H9 (cell line): ENCODE measurements at regions not wholly inside any gene's neighbourhood (a gene's known extent, or its start where the extent isn't known, plus 50 kb on each side); places are given as distances from the start of the nearest gene placed in this dataset.

Experiments
- DNase-seq: peaks from one replicate; pipeline ENCODE4 v3.0.0-alpha.2; 2017
- H2AFZ ChIP-seq: one replicate; pipeline ENCODE4 v1.6.1; 2013; ENCODE audit warnings: mild to moderate bottlenecking, low read length, control low read depth, moderate library complexity
- H2AK5ac ChIP-seq: 2 replicates; pipeline ENCODE4 v1.6.1; 2013; ENCODE audit warnings: low read length, control low read depth, mixed read lengths; ENCODE audit not compliant: insufficient read length
- H2BK120ac ChIP-seq: one replicate; pipeline ENCODE4 v1.6.1; 2013; ENCODE audit warnings: low read depth, mild to moderate bottlenecking, low read length, control low read depth, inconsistent platforms; ENCODE audit not compliant: poor library complexity, severe bottlenecking
- H2BK12ac ChIP-seq: 2 replicates; pipeline ENCODE4 v1.6.1; 2013; ENCODE audit warnings: low read length, control low read depth, mixed read lengths, low read depth; ENCODE audit not compliant: insufficient read length
- H2BK15ac ChIP-seq: 2 replicates; pipeline ENCODE4 v1.6.1; 2013; ENCODE audit warnings: low read depth, low read length, control low read depth
- H2BK20ac ChIP-seq: one replicate; pipeline ENCODE4 v1.6.1; 2013; ENCODE audit warnings: low read depth, mild to moderate bottlenecking, low read length, control low read depth, inconsistent platforms; ENCODE audit not compliant: poor library complexity, severe bottlenecking
- H2BK5ac ChIP-seq: 2 replicates; pipeline ENCODE4 v1.6.1; 2013; ENCODE audit warnings: low read length, control low read depth, mixed read lengths; ENCODE audit not compliant: insufficient read length
- H3K14ac ChIP-seq: 2 replicates; pipeline ENCODE4 v1.6.1; 2013; ENCODE audit warnings: low read length, control low read depth; ENCODE audit not compliant: insufficient read depth
- H3K18ac ChIP-seq: 2 replicates; pipeline ENCODE4 v1.6.1; 2013; ENCODE audit warnings: low read depth, mild to moderate bottlenecking, mixed read lengths, low read length, control low read depth; ENCODE audit not compliant: insufficient read length
- H3K23ac ChIP-seq: 2 replicates; pipeline ENCODE4 v1.6.1; 2013; ENCODE audit warnings: low read length, control low read depth, mixed read lengths, low read depth; ENCODE audit not compliant: insufficient read length
- H3K23me2 ChIP-seq: 2 replicates; pipeline ENCODE4 v1.6.1; 2013; ENCODE audit warnings: low read depth, mild to moderate bottlenecking, mixed read lengths, low read length, control low read depth; ENCODE audit not compliant: insufficient read length, poor library complexity, severe bottlenecking
- H3K27ac ChIP-seq: 2 replicates; pipeline ENCODE4 v1.5.1; 2013; ENCODE audit warnings: low read length, control low read depth, mixed read lengths, low read depth; ENCODE audit not compliant: insufficient read length
- H3K27me3 ChIP-seq: 2 replicates; pipeline ENCODE4 v1.6.1; 2013; ENCODE audit warnings: low read length, control low read depth, inconsistent platforms; ENCODE audit not compliant: insufficient read depth
- H3K4ac ChIP-seq: 2 replicates; pipeline ENCODE4 v1.6.1; 2013; ENCODE audit warnings: low read depth, mild to moderate bottlenecking, control low read depth, inconsistent platforms, low read length, moderate library complexity
- H3K4me1 ChIP-seq: 2 replicates; pipeline ENCODE4 v1.6.1; 2013; ENCODE audit warnings: low read length, control low read depth, inconsistent platforms; ENCODE audit not compliant: insufficient read depth
- H3K4me2 ChIP-seq: 2 replicates; pipeline ENCODE4 v1.6.1; 2013; ENCODE audit warnings: low read length, control low read depth, mixed read lengths; ENCODE audit not compliant: insufficient read length, insufficient read depth
- H3K56ac ChIP-seq: 2 replicates; pipeline ENCODE4 v1.6.1; 2013; ENCODE audit warnings: low read depth, mild to moderate bottlenecking, mixed read lengths, low read length, control low read depth; ENCODE audit not compliant: insufficient read length
- H3K79me1 ChIP-seq: 2 replicates; pipeline ENCODE4 v1.6.1; 2013; ENCODE audit warnings: low read depth, mild to moderate bottlenecking, moderate library complexity, low read length, control low read depth, inconsistent platforms; ENCODE audit not compliant: insufficient read depth, poor library complexity, severe bottlenecking
- H3K79me2 ChIP-seq: 2 replicates; pipeline ENCODE4 v1.6.1; 2013; ENCODE audit warnings: low read length, control low read depth, inconsistent platforms; ENCODE audit not compliant: insufficient read depth
- H3K9ac ChIP-seq: 2 replicates; pipeline ENCODE4 v1.6.1; 2013; ENCODE audit warnings: low read length, control low read depth, mixed read lengths; ENCODE audit not compliant: insufficient read length; ENCODE audit errors: extremely low read depth
- H3K9me3 ChIP-seq: one replicate; pipeline ENCODE4 v1.6.1; 2013; ENCODE audit warnings: low read depth, low read length, inconsistent platforms; ENCODE audit not compliant: control insufficient read depth
- H3T11ph ChIP-seq: one replicate; pipeline ENCODE4 v1.6.1; 2013; ENCODE audit warnings: mild to moderate bottlenecking, low read length, control low read depth, inconsistent platforms
- H4K20me1 ChIP-seq: one replicate; pipeline ENCODE4 v1.6.1; 2013; ENCODE audit not compliant: control insufficient read depth, insufficient read length, insufficient read depth
- H4K5ac ChIP-seq: 2 replicates; pipeline ENCODE4 v1.6.1; 2013; ENCODE audit warnings: low read depth, mild to moderate bottlenecking, mixed read lengths, low read length, control low read depth; ENCODE audit not compliant: insufficient read length
- H4K8ac ChIP-seq: replicated peaks from 2 replicates; pipeline ENCODE4 v1.6.1; 2013; ENCODE audit warnings: low read length, control low read depth, mixed read lengths, low read depth; ENCODE audit not compliant: insufficient read length
- H4K91ac ChIP-seq: 2 replicates; pipeline ENCODE4 v1.6.1; 2013; ENCODE audit warnings: low read depth, mild to moderate bottlenecking, moderate library complexity, mixed read lengths, low read length, control low read depth; ENCODE audit not compliant: insufficient read length
- H3K27ac Mint-ChIP-seq, 3 experiments: 2 replicates in 2 of 3; 3 replicates in 1 of 3; pipeline ENCODE4 v1.8.0; 2020 to 2021; ENCODE audit warnings: mixed read lengths in 3 of 3, mild to moderate bottlenecking in 1 of 3, moderate library complexity in 1 of 3
- H3K27me3 Mint-ChIP-seq: 2 replicates; pipeline ENCODE4 v1.8.0; 2021; ENCODE audit warnings: low read depth, mild to moderate bottlenecking, moderate library complexity, mixed read lengths
- H3K36me3 Mint-ChIP-seq, 3 experiments: 2 replicates in 2 of 3; 3 replicates in 1 of 3; pipeline ENCODE4 v1.8.0; 2020 to 2021; ENCODE audit warnings: low read depth in 3 of 3, mixed read lengths in 3 of 3; ENCODE audit not compliant: insufficient read depth in 1 of 3
- H3K4me1 Mint-ChIP-seq, 2 experiments: 2 replicates each; pipeline ENCODE4 v1.8.0; 2020; ENCODE audit warnings: mixed read lengths in 2 of 2
- H3K4me3 Mint-ChIP-seq, 2 experiments: 2 replicates in 1 of 2; 3 replicates in 1 of 2; pipeline ENCODE4 v1.8.0; 2020 to 2021; ENCODE audit warnings: mild to moderate bottlenecking in 2 of 2, mixed read lengths in 2 of 2, moderate library complexity in 1 of 2
- H3K9me3 Mint-ChIP-seq, 2 experiments: 2 replicates in 1 of 2; 3 replicates in 1 of 2; pipeline ENCODE4 v1.8.0; 2020; ENCODE audit warnings: mild to moderate bottlenecking in 2 of 2, mixed read lengths in 2 of 2, moderate library complexity in 1 of 2
- CTCF ChIP-seq: fragments of 200-600 bp; sonication (generic); conservative IDR thresholded peaks from 3 replicates; pipeline ENCODE4 v1.8.0; 2021; ENCODE audit warnings: antibody characterized with exemption, mild to moderate bottlenecking
- WGBS: extraction: QIAGEN DNeasy Blood & Tissue Kit; methylation state at CpG from one replicate; pipeline ENCODE4 v1.1.7; 2013; ENCODE audit warnings: missing lambda C conversion rate, low lambda C conversion rate, mixed read lengths; ENCODE audit not compliant: insufficient read length; ENCODE audit errors: extremely low coverage; 5-methylcytosine and 5-hydroxymethylcytosine counted together

GRCh38 chr11:13596611-13597326, 71.7 kb upstream of the FAR1 start:
- no peak for TF ChIP-seq CTCF
- no peak overlapping the region for H4K5ac ChIP-seq
- Mint-ChIP-seq H3K4me3 (no peak overlapping the region), H3K27ac (no peak overlapping the region), H3K27me3 (peaks cover 5% of the 10 kb centered on the region; the same call in 1 of the 2 replicates), H3K4me1 (0 out of 4 replicates have a peak, but pooled peaks cover 0 to 3% of the 10 kb centered on the region in 2 experiments), H3K36me3 (no peaks in the 10 kb centered on the region), H3K9me3 (peaks cover 0 to 3% of the 10 kb centered on the region in 2 experiments; a peak in 2 of 5 replicates)
- H4K20me1 ChIP-seq: no peaks in the 10 kb centered on the region
- H3T11ph ChIP-seq: no peak overlapping the region
- no peak overlapping the region for H3K18ac ChIP-seq
- no peak overlapping the region for H2BK15ac ChIP-seq
- no peaks in the 10 kb centered on the region for H3K23me2 ChIP-seq
- H2BK5ac ChIP-seq: no peak overlapping the region
- H3K23ac ChIP-seq: no peak overlapping the region
- H4K8ac ChIP-seq: no peak overlapping the region
- H3K27me3 ChIP-seq: no peaks in the 10 kb centered on the region
- H2BK12ac ChIP-seq: no peak overlapping the region
- H2AK5ac ChIP-seq: no peak overlapping the region
- no peaks in the 10 kb centered on the region for H3K9me3 ChIP-seq
- H4K91ac ChIP-seq: no peak overlapping the region
- no peak overlapping the region for H3K27ac ChIP-seq
- WGBS: no CpG with 5 or more reads among the region's 6 CpGs
- no peak overlapping the region for H3K9ac ChIP-seq
- no peak overlapping the region for H3K4me2 ChIP-seq
- H2AFZ ChIP-seq: no peak overlapping the region
- H2BK20ac ChIP-seq: no peak overlapping the region
- H3K56ac ChIP-seq: no peak overlapping the region
- H3K79me1 ChIP-seq: no peaks in the 10 kb centered on the region
- DNase-seq: no peak
- H2BK120ac ChIP-seq: no peak overlapping the region
- no peaks in the 10 kb centered on the region for H3K79me2 ChIP-seq
- no peaks in the 10 kb centered on the region for H3K4me1 ChIP-seq
- no peak overlapping the region for H3K14ac ChIP-seq
- H3K4ac ChIP-seq: no peak overlapping the region
